H1 (cell line): ENCODE measurements at regions not wholly inside any gene's neighbourhood (a gene's known extent, or its start where the extent isn't known, plus 50 kb on each side); places are given as distances from the start of the nearest gene placed in this dataset.

Experiments used
- CTCF ChIA-PET: fragments of 300-600 bp; sonication (Branson Sonifier 250); formaldehyde crosslinking; loops from one replicate; lab custom pipeline; 2021; ENCODE audit not compliant: partially characterized antibody; lab: Charles Lee
- POLR2A ChIA-PET: fragments of 300-600 bp; sonication (Branson Sonifier 250); formaldehyde crosslinking; loops from one replicate; lab custom pipeline; 2021; ENCODE audit warnings: inconsistent platforms; ENCODE audit not compliant: partially characterized antibody; lab: Charles Lee
- DNase-seq, 2 experiments: peaks; one replicate each; pipeline versions ENCODE4 v3.0.0 to v3.0.0-alpha.2; 2010 to 2022; ENCODE audit warnings: low spot score in 2 of 2, low read depth in 1 of 2, mixed read lengths in 1 of 2
- FAIRE-seq: peaks from 2 replicates; lab custom pipeline; 2011; peaks lifted over from hg19 to GRCh38; lab: Jason Lieb, UNC
- H2AFZ ChIP-seq: 2 replicates; pipeline ENCODE4 v1.8.1; 2012; ENCODE audit warnings: low read length, inconsistent platforms
- H2AK5ac ChIP-seq: 2 replicates; pipeline ENCODE4 v1.6.1; 2013; ENCODE audit warnings: low read depth, low read length
- H2BK120ac ChIP-seq: replicated peaks from 2 replicates; pipeline ENCODE3; 2013; ENCODE audit warnings: low read depth, low read length, inconsistent platforms
- H2BK12ac ChIP-seq: 2 replicates; pipeline ENCODE4 v1.6.1; 2013; ENCODE audit warnings: low read depth, low read length
- H2BK15ac ChIP-seq: 2 replicates; pipeline ENCODE4 v1.6.1; 2013; ENCODE audit warnings: low read length
- H2BK20ac ChIP-seq: 2 replicates; pipeline ENCODE4 v1.6.1; 2013; ENCODE audit warnings: low read length
- H2BK5ac ChIP-seq: 2 replicates; pipeline ENCODE4 v1.6.1; 2013; ENCODE audit warnings: low read depth, low read length
- H3K14ac ChIP-seq: 2 replicates; pipeline ENCODE4 v1.6.1; 2013; ENCODE audit warnings: inconsistent platforms; ENCODE audit not compliant: insufficient read length
- H3K18ac ChIP-seq: 2 replicates; pipeline ENCODE4 v1.6.1; 2013; ENCODE audit warnings: low read length; ENCODE audit errors: extremely low read depth
- H3K23ac ChIP-seq: 2 replicates; pipeline ENCODE4 v1.6.1; 2013; ENCODE audit warnings: inconsistent platforms; ENCODE audit not compliant: insufficient read length
- H3K23me2 ChIP-seq: 2 replicates; pipeline ENCODE4 v1.6.1; 2013; ENCODE audit warnings: low read depth, low read length
- H3K27ac ChIP-seq: 2 replicates; pipeline ENCODE4 v1.6.1; 2011; ENCODE audit warnings: low read depth, low read length, inconsistent platforms
- H3K27me3 ChIP-seq, 4 experiments: replicated peaks in 1 of 4; 1 replicate in 1 of 4; 2 replicates in 3 of 4; pipeline versions ENCODE4 v1.6.1 to v1.8.1; 2011 to 2013; ENCODE audit warnings: low read length in 3 of 4, mild to moderate bottlenecking in 3 of 4, inconsistent platforms in 2 of 4, mixed read lengths in 2 of 4, moderate library complexity in 1 of 4; ENCODE audit not compliant: control insufficient read depth in 3 of 4, insufficient read depth in 3 of 4; ENCODE audit errors: extremely low read depth in 1 of 4
- H3K36me3 ChIP-seq, 4 experiments: 2 replicates each; pipeline versions ENCODE4 v1.6.1 to v1.8.1; 2011 to 2013; ENCODE audit warnings: mild to moderate bottlenecking in 4 of 4, low read length in 3 of 4, moderate library complexity in 2 of 4, control low read depth in 1 of 4, inconsistent platforms in 1 of 4; ENCODE audit not compliant: insufficient read depth in 4 of 4, control insufficient read depth in 2 of 4
- H3K4ac ChIP-seq: replicated peaks from 2 replicates; pipeline ENCODE3; 2013; ENCODE audit warnings: low read length, low read depth, mixed read lengths, inconsistent platforms; ENCODE audit not compliant: insufficient read length
- H3K4me1 ChIP-seq, 4 experiments: replicated peaks in 1 of 4; 1 replicate in 1 of 4; 2 replicates in 3 of 4; pipeline versions ENCODE4 v1.6.1 to v1.8.1; 2011 to 2013; ENCODE audit warnings: low read length in 3 of 4, inconsistent platforms in 2 of 4, mixed read lengths in 1 of 4; ENCODE audit not compliant: insufficient read depth in 4 of 4, control insufficient read depth in 3 of 4
- H3K4me2 ChIP-seq, 2 experiments: 2 replicates each; pipeline versions ENCODE4 v1.6.1 to v1.8.1; 2011 to 2013; ENCODE audit warnings: low read depth in 2 of 2, low read length in 2 of 2, control low read depth in 1 of 2, inconsistent platforms in 1 of 2, mild to moderate bottlenecking in 1 of 2; ENCODE audit not compliant: insufficient read depth in 1 of 2
- H3K4me3 ChIP-seq, 4 experiments: fragments of 200-600, 300-600 bp in 1 of 4; sonication (generic), shearing (Covaris generic), sonication (Bioruptor Twin) in 1 of 4; 2 replicates each; pipeline versions ENCODE4 v1.5.1 to v1.8.1; 2011 to 2016; ENCODE audit warnings: low read length in 4 of 4, low read depth in 3 of 4, control low read depth in 2 of 4, inconsistent platforms in 2 of 4, mild to moderate bottlenecking in 2 of 4, mixed read lengths in 1 of 4, moderate library complexity in 1 of 4; ENCODE audit not compliant: insufficient read depth in 2 of 4; ENCODE audit errors: extremely low read depth in 1 of 4
- H3K56ac ChIP-seq: replicated peaks from 2 replicates; pipeline ENCODE3; 2013; ENCODE audit warnings: low read depth, mild to moderate bottlenecking, mixed read lengths, low read length, inconsistent platforms; ENCODE audit not compliant: insufficient read length
- H3K79me1 ChIP-seq: 2 replicates; pipeline ENCODE4 v1.6.1; 2013; ENCODE audit warnings: low read depth, low read length, control low read depth
- H3K79me2 ChIP-seq, 2 experiments: 2 replicates each; pipeline versions ENCODE4 v1.6.1 to v1.8.1; 2012 to 2013; ENCODE audit warnings: low read length in 2 of 2, mild to moderate bottlenecking in 2 of 2, inconsistent platforms in 1 of 2; ENCODE audit not compliant: insufficient read depth in 2 of 2, control insufficient read depth in 1 of 2
- H3K9ac ChIP-seq, 4 experiments: replicated peaks in 1 of 4; 1 replicate in 1 of 4; 2 replicates in 3 of 4; pipeline versions ENCODE4 v1.6.1 to v1.8.1; 2011 to 2013; ENCODE audit warnings: low read depth in 3 of 4, low read length in 3 of 4, control low read depth in 2 of 4, mild to moderate bottlenecking in 2 of 4, moderate library complexity in 2 of 4, inconsistent platforms in 1 of 4; ENCODE audit errors: extremely low read depth in 1 of 4
- H3K9me3 ChIP-seq, 2 experiments: 2 replicates each; pipeline versions ENCODE4 v1.6.1 to v1.8.1; 2012 to 2013; ENCODE audit warnings: mild to moderate bottlenecking in 2 of 2, moderate library complexity in 2 of 2, control low read depth in 1 of 2, inconsistent platforms in 1 of 2, low read depth in 1 of 2, low read length in 1 of 2, mixed read lengths in 1 of 2; ENCODE audit not compliant: insufficient read depth in 2 of 2
- H4K20me1 ChIP-seq, 2 experiments: replicated peaks in 1 of 2; 2 replicates each; pipeline versions ENCODE3 to v1.8.1; 2011 to 2013; ENCODE audit warnings: inconsistent platforms in 2 of 2, low read length in 2 of 2, mild to moderate bottlenecking in 1 of 2; ENCODE audit not compliant: insufficient read depth in 2 of 2, control insufficient read depth in 1 of 2
- H4K5ac ChIP-seq: 2 replicates; pipeline ENCODE4 v1.6.1; 2013; ENCODE audit warnings: low read length, low read depth, mixed read lengths, inconsistent platforms; ENCODE audit not compliant: insufficient read length
- H4K8ac ChIP-seq: 2 replicates; pipeline ENCODE4 v1.8.0; 2013; ENCODE audit warnings: mild to moderate bottlenecking, moderate library complexity, low read length, inconsistent platforms; ENCODE audit not compliant: insufficient read depth; ENCODE audit errors: extremely low read depth
- H4K91ac ChIP-seq: replicated peaks from 2 replicates; pipeline ENCODE3; 2013; ENCODE audit warnings: low read length, mixed read lengths, inconsistent platforms; ENCODE audit not compliant: insufficient read length
- ASH2L ChIP-seq: fragments of 200-600, 300-600 bp; sonication (generic); IDR thresholded peaks from one replicate; pipeline ENCODE4 v1.7.1; 2017; ENCODE audit warnings: low read length
- ATF3 ChIP-seq: IDR thresholded peaks from 2 replicates; pipeline ENCODE4 v1.6.1; 2011; ENCODE audit warnings: low read depth, mild to moderate bottlenecking, low read length; ENCODE audit not compliant: insufficient read depth
- BACH1 ChIP-seq: IDR thresholded peaks from 2 replicates; pipeline ENCODE4 v1.6.1; 2012; ENCODE audit warnings: low read length, improper control_type of control experiment
- BRCA1 ChIP-seq: IDR thresholded peaks from 2 replicates; pipeline ENCODE4 v1.6.1; 2012; ENCODE audit warnings: low read depth, low read length, improper control_type of control experiment
- CBX8 ChIP-seq: fragments of 300-800, 300-1000 bp; sonication (generic); IDR thresholded peaks from 2 replicates; pipeline ENCODE4 v1.7.1; 2016; ENCODE audit warnings: low read depth, low read length, borderline replicate concordance
- CHD2 ChIP-seq: IDR thresholded peaks from 2 replicates; pipeline ENCODE4 v1.6.1; 2012; ENCODE audit warnings: low read length, improper control_type of control experiment
- EGR1 ChIP-seq: IDR thresholded peaks from 2 replicates; pipeline ENCODE4 v1.6.1; 2011; ENCODE audit warnings: low read depth, low read length, borderline replicate concordance
- POLR2A ChIP-seq, 2 experiments: IDR thresholded peaks; 1 replicate in 1 of 2; 2 replicates in 1 of 2; pipeline ENCODE4 v1.6.1; 2011; ENCODE audit warnings: low read depth in 2 of 2, low read length in 2 of 2, mild to moderate bottlenecking in 2 of 2; ENCODE audit errors: control extremely low read depth in 1 of 2
- POU5F1 ChIP-seq: IDR thresholded peaks from 2 replicates; pipeline ENCODE4 v1.6.1; 2011; ENCODE audit warnings: low read depth, mild to moderate bottlenecking, low read length, moderate library complexity
- RBBP5 ChIP-seq: IDR thresholded peaks from 2 replicates; pipeline ENCODE4 v1.7.1; 2012; ENCODE audit warnings: low read depth, mild to moderate bottlenecking, inconsistent platforms, low read length, moderate library complexity, borderline replicate concordance
- RNF2 ChIP-seq: fragments of 200-900, 300-1000 bp; sonication (generic); IDR thresholded peaks from 2 replicates; pipeline ENCODE4 v1.7.1; 2016; ENCODE audit warnings: borderline replicate concordance, low read depth, mild to moderate bottlenecking, antibody characterized with exemption, low read length; ENCODE audit not compliant: poor library complexity, severe bottlenecking; ENCODE audit errors: missing control alignments
- RXRA ChIP-seq: IDR thresholded peaks from 2 replicates; pipeline ENCODE4 v1.6.1; 2011; ENCODE audit warnings: low read depth, mild to moderate bottlenecking, low read length, moderate library complexity; ENCODE audit not compliant: insufficient read depth
- TAF1 ChIP-seq: IDR thresholded peaks from 2 replicates; pipeline ENCODE4 v1.6.1; 2011; ENCODE audit warnings: mild to moderate bottlenecking, low read depth, low read length
- TCF12 ChIP-seq: IDR thresholded peaks from 2 replicates; pipeline ENCODE4 v1.6.1; 2011; ENCODE audit warnings: low read depth, mild to moderate bottlenecking, low read length
- WGBS, 2 experiments: shearing (Covaris generic) in 1 of 2; methylation state at CpG; one replicate each; pipeline versions ENCODE4 v1.1.6 to v1.1.7; 2013 to 2015; ENCODE audit warnings: low lambda C conversion rate in 2 of 2, mixed read lengths in 2 of 2, inconsistent platforms in 1 of 2, low coverage in 1 of 2, missing lambda C conversion rate in 1 of 2; ENCODE audit not compliant: insufficient replicate concordance in 2 of 2, insufficient coverage in 1 of 2, insufficient read length in 1 of 2; ENCODE audit errors: extremely low coverage in 1 of 2, missing lambda C conversion rate in 1 of 2; 5-methylcytosine and 5-hydroxymethylcytosine counted together

- POLR2A ChIA-PET: no interaction called here
- H4K91ac ChIP-seq: no peak overlapping the region
- H3K9ac ChIP-seq: no peak overlapping the region
- H2AFZ ChIP-seq: no peak overlapping the region
- FAIRE-seq (no peak), DNase-seq (no peak)
- no peak overlapping the region for H3K14ac ChIP-seq
- no peak overlapping the region for H3K4ac ChIP-seq
- H3K27me3 ChIP-seq: no peaks in the 10 kb centered on the region
- H2AK5ac ChIP-seq: no peak overlapping the region
- no peak overlapping the region for H3K27ac ChIP-seq
- H3K4me2 ChIP-seq: no peak overlapping the region
- H3K56ac ChIP-seq: no peak overlapping the region
- no peaks in the 10 kb centered on the region for H3K79me1 ChIP-seq
- no peak overlapping the region for H3K18ac ChIP-seq
- no peak overlapping the region for H4K5ac ChIP-seq
- H3K23me2 ChIP-seq: no peaks in the 10 kb centered on the region
- CTCF ChIA-PET: no interaction called here
- 94% methylated on average over 3 of the region's 3 CpGs; no CpG with 5 or more reads in 1 of the 2 experiments for WGBS, 2 experiments
- H3K4me1 ChIP-seq: no peaks in the 10 kb centered on the region
- no peak overlapping the region for H2BK120ac ChIP-seq
- no peaks in the 10 kb centered on the region for H3K79me2 ChIP-seq
- no peak overlapping the region for H2BK15ac ChIP-seq
- H4K8ac ChIP-seq: no peak overlapping the region
- H4K20me1 ChIP-seq: no peaks in the 10 kb centered on the region
- no peak overlapping the region for H3K23ac ChIP-seq
- no peak overlapping the region for H2BK20ac ChIP-seq
- TF ChIP-seq RNF2 (no peak), POLR2A (IDR thresholded peaks at IDR 0.05; ENCODE audit: control extremely low read depth in 1 of 2, low read depth in 2 of 2, low read length in 2 of 2) (no peak), EGR1 (no peak), RXRA (no peak), CBX8 (no peak), BACH1 (no peak), RBBP5 (no peak), TAF1 (no peak), ASH2L (no peak), CHD2 (no peak), POU5F1 (no peak), BRCA1 (no peak), ATF3 (no peak), TCF12 (no peak)
- H3K4me3 ChIP-seq: no peak overlapping the region
- no peaks in the 10 kb centered on the region for H3K36me3 ChIP-seq
- no peaks in the 10 kb centered on the region for H3K9me3 ChIP-seq
- H2BK12ac ChIP-seq: no peak overlapping the region
- H2BK5ac ChIP-seq: no peak overlapping the region
Measured at GRCh38 chr5:165196961-165197360, 1691.5 kb downstream of the MAT2B start.
